Esophagus (tissue), 2 donors: ENCODE measurements at regions not wholly inside any gene's neighbourhood (a gene's known extent, or its start where the extent isn't known, plus 50 kb on each side); places are given as distances from the start of the nearest gene placed in this dataset.
"Not testable (repeated sequence)": the region's sequence is repeated elsewhere in the genome, so short reads cannot be mapped to it uniquely, and the experiment has no call there.

Source experiments
- H3K27ac ChIP-seq, 2 donors: one replicate each; pipeline ENCODE4 v1.5.1; 2013; ENCODE audit warnings: low read depth in 2 of 2, mild to moderate bottlenecking in 2 of 2, inconsistent platforms in 1 of 2, low read length in 1 of 2, moderate library complexity in 1 of 2
- H3K27me3 ChIP-seq, 2 donors: one replicate each; pipeline ENCODE4 v1.6.1; 2013; ENCODE audit warnings: low read length in 2 of 2, control low read depth in 1 of 2, mild to moderate bottlenecking in 1 of 2; ENCODE audit not compliant: insufficient read depth in 2 of 2, control insufficient read depth in 1 of 2
- H3K36me3 ChIP-seq, 2 donors: one replicate each; pipeline ENCODE4 v1.6.1; 2013; ENCODE audit warnings: low read length in 1 of 2; ENCODE audit not compliant: control insufficient read depth in 2 of 2, insufficient read depth in 2 of 2
- H3K4me1 ChIP-seq, 2 donors: one replicate each; pipeline ENCODE4 v1.6.1; 2013; ENCODE audit warnings: low read length in 1 of 2; ENCODE audit not compliant: control insufficient read depth in 2 of 2, insufficient read depth in 2 of 2
- H3K4me3 ChIP-seq, 2 donors: one replicate each; pipeline ENCODE4 v1.5.1; 2013; ENCODE audit warnings: low read length in 2 of 2, mild to moderate bottlenecking in 2 of 2, low read depth in 1 of 2, moderate library complexity in 1 of 2
- H3K9me3 ChIP-seq, 2 donors: one replicate each; pipeline ENCODE4 v1.6.1; 2013; ENCODE audit warnings: mild to moderate bottlenecking in 2 of 2, low read depth in 1 of 2, low read length in 1 of 2, moderate library complexity in 1 of 2; ENCODE audit not compliant: control insufficient read depth in 2 of 2, insufficient read depth in 1 of 2
- WGBS, 2 donors: extraction: QIAGEN DNeasy Blood & Tissue Kit; methylation state at CpG; one replicate each; pipeline ENCODE4 v1.1.7; 2013; 5-methylcytosine and 5-hydroxymethylcytosine counted together
- donor health status: healthy with polysubstance abuse.
- donor health status: Bipolar disorder and iron deficiency.

GRCh38 chr7:67663644-67664043 lies 667.0 kb downstream of the TYW1 start:
- H3K9me3 ChIP-seq, result peaks cover 0 to 1% of the 10 kb centered on the region in 2 donors

GRCh38 chr7:67666359-67666758 lies 669.7 kb downstream of the TYW1 start:
- not testable (repeated sequence) for H3K9me3 ChIP-seq, H3K4me1 ChIP-seq, H3K27ac ChIP-seq, H3K36me3 ChIP-seq, H3K27me3 ChIP-seq, H3K4me3 ChIP-seq
- WGBS, 2 donors, result 48 to 52% methylated on average over 4 of the region's 4 CpGs

More at GRCh38 chr7:67663644-67664043, 667.0 kb downstream of the TYW1 start:
- peaks cover 0 to 3% of the 10 kb centered on the region in 2 donors for H3K27me3 ChIP-seq
- no peaks in the 10 kb centered on the region for H3K4me1 ChIP-seq
- no peak overlapping the region for H3K4me3 ChIP-seq
- H3K36me3 ChIP-seq, result no peaks in the 10 kb centered on the region
- WGBS, 2 donors, result 56 to 76% methylated on average over 1 of the region's 1 CpG
- no peak overlapping the region for H3K27ac ChIP-seq

GRCh38 chr7:67671006-67671548 lies 674.4 kb downstream of the TYW1 start:
- H3K27ac ChIP-seq, result no peak overlapping the region
- no peaks in the 10 kb centered on the region for H3K36me3 ChIP-seq
- H3K4me3 ChIP-seq, result no peak overlapping the region
- 37 to 71% methylated on average over 4 of the region's 4 CpGs for WGBS, 2 donors
- H3K4me1 ChIP-seq, result no peaks in the 10 kb centered on the region
- H3K27me3 ChIP-seq, result no peaks in the 10 kb centered on the region
- no peaks in the 10 kb centered on the region for H3K9me3 ChIP-seq

- Histone ChIP-seq H3K27me3 (no peaks in the 10 kb centered on the region), H3K9me3 (peaks cover 0 to 5% of the 10 kb centered on the region in 2 donors), H3K36me3 (no peaks in the 10 kb centered on the region), H3K4me3 (no peak overlapping the region), H3K27ac (no peak overlapping the region), H3K4me1 (no peaks in the 10 kb centered on the region)
- 80 to 87% methylated on average over 3 of the region's 3 CpGs for WGBS, 2 donors
Measured at GRCh38 chr7:67673861-67674260, 677.2 kb downstream of the TYW1 start.

- not testable (repeated sequence) for H3K4me1 ChIP-seq, H3K36me3 ChIP-seq, H3K27ac ChIP-seq, H3K4me3 ChIP-seq, H3K9me3 ChIP-seq, H3K27me3 ChIP-seq
- WGBS, 2 donors, result 86 to 88% methylated on average over 5 of the region's 5 CpGs
Measured at GRCh38 chr7:67674862-67675261, 678.2 kb downstream of the TYW1 start.

GRCh38 chr7:67675971-67676370 lies 679.3 kb downstream of the TYW1 start:
- H3K36me3 ChIP-seq, result no peaks in the 10 kb centered on the region
- H3K4me1 ChIP-seq, result no peaks in the 10 kb centered on the region
- H3K4me3 ChIP-seq, result no peak overlapping the region
- peaks cover 0 to 5% of the 10 kb centered on the region in 2 donors for H3K9me3 ChIP-seq
- 32 to 59% methylated on average over 2 of the region's 2 CpGs for WGBS, 2 donors
- no peak overlapping the region for H3K27ac ChIP-seq
- no peaks in the 10 kb centered on the region for H3K27me3 ChIP-seq

- Histone ChIP-seq H3K27me3 (no peaks in the 10 kb centered on the region), H3K9me3 (peaks cover 0 to 5% of the 10 kb centered on the region in 2 donors), H3K36me3 (no peaks in the 10 kb centered on the region), H3K4me1 (no peaks in the 10 kb centered on the region), H3K4me3 (no peak overlapping the region), H3K27ac (no peak overlapping the region)
- WGBS, 2 donors, result 72 to 73% methylated on average over 4 of the region's 4 CpGs
Measured at GRCh38 chr7:67678419-67678818, 681.8 kb downstream of the TYW1 start.

GRCh38 chr7:67683628-67684027 lies 687.0 kb downstream of the TYW1 start:
- H3K4me3 ChIP-seq, result no peak overlapping the region
- WGBS, 2 donors, result 67 to 93% methylated on average over 4 of the region's 4 CpGs
- H3K27me3 ChIP-seq, result no peaks in the 10 kb centered on the region
- H3K4me1 ChIP-seq, result no peaks in the 10 kb centered on the region
- no peaks in the 10 kb centered on the region for H3K9me3 ChIP-seq
- no peaks in the 10 kb centered on the region for H3K36me3 ChIP-seq
- H3K27ac ChIP-seq, result no peak overlapping the region

GRCh38 chr7:67690700-67691099 lies 694.1 kb downstream of the TYW1 start:
- H3K4me3 ChIP-seq, result no peak overlapping the region
- 88 to 89% methylated on average over 1 of the region's 1 CpG for WGBS, 2 donors
- H3K27ac ChIP-seq, result no peak overlapping the region
- no peaks in the 10 kb centered on the region for H3K36me3 ChIP-seq
- no peaks in the 10 kb centered on the region for H3K27me3 ChIP-seq
- no peaks in the 10 kb centered on the region for H3K9me3 ChIP-seq
- no peaks in the 10 kb centered on the region for H3K4me1 ChIP-seq

- H3K4me3 ChIP-seq, result no peak overlapping the region
- H3K4me1 ChIP-seq, result peaks cover 0 to 2% of the 10 kb centered on the region in 2 donors
- WGBS, 2 donors, result 21 to 26% methylated on average over 4 of the region's 4 CpGs
- H3K27me3 ChIP-seq, result no peaks in the 10 kb centered on the region
- H3K27ac ChIP-seq, result no peak overlapping the region
- no peaks in the 10 kb centered on the region for H3K9me3 ChIP-seq
- H3K36me3 ChIP-seq, result no peaks in the 10 kb centered on the region
Measured at GRCh38 chr7:67692425-67692824, 695.8 kb downstream of the TYW1 start.
